Sigmoid colon (tissue), 6 donors: ENCODE measurements at regions not wholly inside any gene's neighbourhood (a gene's known extent, or its start where the extent isn't known, plus 50 kb on each side); places are given as distances from the start of the nearest gene placed in this dataset.
"Not testable (repeated sequence)": the region's sequence is repeated elsewhere in the genome, so short reads cannot be mapped to it uniquely, and the experiment has no call there.

Source experiments
- DNase-seq: peaks from one replicate; pipeline ENCODE4 v3.0.0-alpha.2; 2019
- H3K27ac ChIP-seq, 4 donors: fragments of 200-600 bp; sonication (generic); one replicate each; pipeline ENCODE4 v1.5.1; 2016 to 2019; ENCODE audit warnings: mild to moderate bottlenecking in 1 of 4
- H3K27me3 ChIP-seq, 3 donors: fragments of 200-600 bp; sonication (generic); one replicate each; pipeline ENCODE4 v1.5.1; 2019; ENCODE audit warnings: mild to moderate bottlenecking in 1 of 3
- H3K36me3 ChIP-seq, 4 donors: fragments of 200-600 bp; sonication (generic); one replicate each; pipeline ENCODE4 v1.5.1; 2016 to 2019
- H3K4me1 ChIP-seq, 4 donors: fragments of 200-600 bp; sonication (generic); one replicate each; pipeline ENCODE4 v1.5.1; 2017 to 2019
- H3K4me3 ChIP-seq, 4 donors: fragments of 200-600 bp; sonication (generic); one replicate each; pipeline ENCODE4 v1.5.1; 2017 to 2019; ENCODE audit warnings: mild to moderate bottlenecking in 2 of 4, moderate library complexity in 1 of 4
- H3K9me3 ChIP-seq, 4 donors: fragments of 200-600 bp in 3 of 4; sonication (generic) in 3 of 4; one replicate each; pipeline versions ENCODE4 v1.5.1 to v1.6.1; 2013 to 2019
- EP300 ChIP-seq, 4 donors: sonication (generic); formaldehyde crosslinking; IDR thresholded peaks; one replicate each; pipeline ENCODE4 v1.6.1; 2017; ENCODE audit warnings: antibody characterized with exemption in 4 of 4
- POLR2A ChIP-seq, 2 donors: fragments of 450-650 bp; IDR thresholded peaks; one replicate each; pipeline ENCODE4 v1.6.1; 2016; ENCODE audit warnings: antibody characterized with exemption in 2 of 2, mild to moderate bottlenecking in 2 of 2, moderate library complexity in 2 of 2
- POLR2AphosphoS5 ChIP-seq, 4 donors: sonication (generic); formaldehyde crosslinking; IDR thresholded peaks; one replicate each; pipeline ENCODE4 v1.6.1; 2017; ENCODE audit warnings: antibody characterized with exemption in 4 of 4
- WGBS, 2 donors: extraction: QIAGEN DNeasy Blood & Tissue Kit; methylation state at CpG; one replicate each; pipeline ENCODE4 v1.1.7; 2013; 5-methylcytosine and 5-hydroxymethylcytosine counted together
- intact Hi-C: fragments of 100-400 bp; cut with DNase I; formaldehyde crosslinking; loops from one replicate; pipeline ENCODE4 v1.15.1; 2023
- TF ChIP-seq, protein P1 (sequence below), 4 experiments: fragments of 450-650 bp in 3 of 4; fragments of 200-600 bp in 1 of 4; IDR thresholded peaks; one replicate each; pipeline ENCODE4 v1.5.1; 2016 to 2019; ENCODE audit warnings: antibody characterized with exemption in 4 of 4, mild to moderate bottlenecking in 3 of 4, moderate library complexity in 2 of 4
- donor health status: healthy with polysubstance abuse.
- donor health status: healthy.

- H3K27me3 ChIP-seq: no peaks in the 10 kb centered on the region
- DNase-seq: no peak
- intact Hi-C loops: no loop called here
- no peaks in the 10 kb centered on the region for H3K9me3 ChIP-seq
- WGBS, 2 donors: 69 to 82% methylated on average over 3 of the region's 3 CpGs
- TF ChIP-seq POLR2A (IDR thresholded peaks at IDR 0.05): no peak
- TF ChIP-seq POLR2AphosphoS5 (IDR thresholded peaks at IDR 0.05): no peak
- no peak for TF ChIP-seq EP300 (IDR thresholded peaks at IDR 0.05)
- TF ChIP-seq, protein P1, sequence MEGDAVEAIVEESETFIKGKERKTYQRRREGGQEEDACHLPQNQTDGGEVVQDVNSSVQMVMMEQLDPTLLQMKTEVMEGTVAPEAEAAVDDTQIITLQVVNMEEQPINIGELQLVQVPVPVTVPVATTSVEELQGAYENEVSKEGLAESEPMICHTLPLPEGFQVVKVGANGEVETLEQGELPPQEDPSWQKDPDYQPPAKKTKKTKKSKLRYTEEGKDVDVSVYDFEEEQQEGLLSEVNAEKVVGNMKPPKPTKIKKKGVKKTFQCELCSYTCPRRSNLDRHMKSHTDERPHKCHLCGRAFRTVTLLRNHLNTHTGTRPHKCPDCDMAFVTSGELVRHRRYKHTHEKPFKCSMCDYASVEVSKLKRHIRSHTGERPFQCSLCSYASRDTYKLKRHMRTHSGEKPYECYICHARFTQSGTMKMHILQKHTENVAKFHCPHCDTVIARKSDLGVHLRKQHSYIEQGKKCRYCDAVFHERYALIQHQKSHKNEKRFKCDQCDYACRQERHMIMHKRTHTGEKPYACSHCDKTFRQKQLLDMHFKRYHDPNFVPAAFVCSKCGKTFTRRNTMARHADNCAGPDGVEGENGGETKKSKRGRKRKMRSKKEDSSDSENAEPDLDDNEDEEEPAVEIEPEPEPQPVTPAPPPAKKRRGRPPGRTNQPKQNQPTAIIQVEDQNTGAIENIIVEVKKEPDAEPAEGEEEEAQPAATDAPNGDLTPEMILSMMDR (IDR thresholded peaks at IDR 0.05): no peak
- no peaks in the 10 kb centered on the region for H3K36me3 ChIP-seq
- H3K27ac ChIP-seq: no peak overlapping the region
- no peaks in the 10 kb centered on the region for H3K4me1 ChIP-seq
- H3K4me3 ChIP-seq: no peak overlapping the region
Measured at GRCh38 chr4:187393531-187394344, 601.8 kb upstream of the ZFP42 start.

- WGBS, 2 donors: 81 to 91% methylated on average over 6 of the region's 6 CpGs
- intact Hi-C loops: no loop called here
- TF ChIP-seq, protein P1 (IDR thresholded peaks at IDR 0.05): no peak
- TF ChIP-seq POLR2A (IDR thresholded peaks at IDR 0.05): no peak
- TF ChIP-seq EP300 (IDR thresholded peaks at IDR 0.05): no peak
- Histone ChIP-seq H3K36me3 (no peaks in the 10 kb centered on the region), H3K27ac (no peak overlapping the region), H3K4me1 (no peaks in the 10 kb centered on the region), H3K9me3 (no peaks in the 10 kb centered on the region), H3K27me3 (no peaks in the 10 kb centered on the region), H3K4me3 (no peak overlapping the region)
- no peak for DNase-seq
Measured at GRCh38 chr4:187396106-187396505, 599.5 kb upstream of the ZFP42 start.

DNA sequence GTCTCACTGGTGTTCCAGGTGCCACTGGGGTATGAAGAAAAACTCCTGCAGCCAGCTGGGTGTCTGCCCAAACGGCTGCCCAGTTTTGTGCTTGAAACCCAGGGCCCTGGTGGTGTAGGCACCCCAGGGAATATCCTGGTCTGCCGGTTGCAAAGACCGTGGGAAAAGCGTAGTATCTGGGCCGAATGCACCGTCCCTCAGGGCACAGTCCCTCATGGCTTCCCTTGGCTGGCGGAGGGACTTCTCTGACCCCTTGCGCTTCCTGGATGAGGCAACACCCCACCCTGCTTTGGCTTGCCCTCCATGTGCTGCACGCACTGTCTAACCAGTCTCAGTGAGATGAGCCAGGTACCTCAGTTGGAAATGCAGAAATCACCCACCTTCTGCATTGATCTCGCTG is 587.1 kb upstream of the ZFP42 start:
- H3K27me3 ChIP-seq, H3K36me3 ChIP-seq, H3K4me3 ChIP-seq, DNase-seq, intact Hi-C loops, H3K4me1 ChIP-seq, H3K27ac ChIP-seq, H3K9me3 ChIP-seq: not testable (repeated sequence)
- 91 to 93% methylated on average over 10 of the region's 10 CpGs for WGBS, 2 donors

DNA sequence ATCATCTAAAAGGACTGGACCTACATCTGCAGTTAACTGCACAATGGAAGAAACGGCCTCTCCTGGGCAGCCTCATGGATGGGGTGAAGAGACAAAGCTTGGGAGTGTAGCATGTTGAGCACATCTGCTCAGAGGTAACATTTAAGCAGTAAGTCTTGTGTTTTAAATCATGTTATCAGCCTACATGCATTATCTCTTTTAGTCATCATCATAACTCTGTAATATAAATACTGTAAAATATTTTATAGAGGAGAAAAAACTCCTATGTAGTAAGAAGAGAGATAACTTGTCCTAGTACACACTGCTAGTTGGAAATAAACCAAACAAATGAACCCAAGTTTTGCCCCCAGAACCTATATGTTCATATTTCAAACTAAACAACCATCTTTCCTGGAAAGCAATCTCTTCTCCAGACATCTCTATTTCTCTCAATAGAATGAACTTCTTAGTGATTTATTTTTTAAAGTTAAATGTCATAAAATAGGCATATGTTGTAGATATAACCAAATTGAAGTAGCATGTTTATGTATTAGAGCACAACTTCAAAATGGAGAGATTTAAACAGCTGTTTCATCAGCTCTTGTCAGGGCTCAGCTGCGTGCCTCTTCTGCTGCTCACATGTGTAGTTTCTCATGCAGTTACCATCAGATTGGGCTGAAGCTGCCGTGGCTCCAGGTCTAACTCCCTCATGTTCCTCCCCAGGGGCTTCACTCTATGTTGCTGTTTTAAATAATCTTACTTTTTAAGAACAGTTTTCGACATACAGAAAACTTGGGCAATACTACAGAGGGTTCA is 581.8 kb upstream of the ZFP42 start:
- H3K9me3 ChIP-seq: no peaks in the 10 kb centered on the region
- no peaks in the 10 kb centered on the region for H3K27me3 ChIP-seq
- WGBS, 2 donors: 79 to 81% methylated on average over 4 of the region's 4 CpGs

GRCh38 chr4:187414716-187415115 is 580.9 kb upstream of the ZFP42 start:
- TF ChIP-seq EP300 (IDR thresholded peaks at IDR 0.05) (no peak), POLR2A (IDR thresholded peaks at IDR 0.05) (no peak), POLR2AphosphoS5 (IDR thresholded peaks at IDR 0.05) (no peak)
- TF ChIP-seq, protein P1 (IDR thresholded peaks at IDR 0.05): no peak
- 81 to 92% methylated on average over 2 of the region's 2 CpGs for whole genome bisulfite sequencing, 2 donors
- intact Hi-C loops: no loop called here
- Histone ChIP-seq H3K4me3 (no peak overlapping the region), H3K27ac (no peak overlapping the region), H3K4me1 (no peaks in the 10 kb centered on the region), H3K9me3 (no peaks in the 10 kb centered on the region), H3K36me3 (no peaks in the 10 kb centered on the region), H3K27me3 (no peaks in the 10 kb centered on the region)
- no peak for DNase-seq

More for the DNA sequence above, 581.8 kb upstream of the ZFP42 start:
- no peak overlapping the region for H3K4me3 ChIP-seq
- no peak for DNase-seq
- no peak for TF ChIP-seq EP300 (IDR thresholded peaks at IDR 0.05)
- no peaks in the 10 kb centered on the region for H3K36me3 ChIP-seq
- H3K27ac ChIP-seq: no peak overlapping the region
- intact Hi-C loops: no loop called here
- H3K4me1 ChIP-seq: no peaks in the 10 kb centered on the region
